Mucosa of gallbladder (tissue), 1 donor: ENCODE measurements at regions not wholly inside any gene's neighbourhood (a gene's known extent, or its start where the extent isn't known, plus 50 kb on each side); places are given as distances from the start of the nearest gene placed in this dataset.
A peak's percentile ranks its signal among the peaks of the same experiment; 100 is the strongest.
"Not testable (repeated sequence)": the region's sequence is repeated elsewhere in the genome, so short reads cannot be mapped to it uniquely, and the experiment has no call there.

Source experiments
- DNase-seq: peaks from one replicate; pipeline ENCODE4 v3.0.0-alpha.2; 2020; ENCODE audit warnings: low spot score
- donor health status: DM: no; HTN: no; CAD: no.

- DNase-seq = not testable (repeated sequence)
Measured at GRCh38 chr12:54105809-54106208, 52.2 kb downstream of the HOXC4 start.

DNA sequence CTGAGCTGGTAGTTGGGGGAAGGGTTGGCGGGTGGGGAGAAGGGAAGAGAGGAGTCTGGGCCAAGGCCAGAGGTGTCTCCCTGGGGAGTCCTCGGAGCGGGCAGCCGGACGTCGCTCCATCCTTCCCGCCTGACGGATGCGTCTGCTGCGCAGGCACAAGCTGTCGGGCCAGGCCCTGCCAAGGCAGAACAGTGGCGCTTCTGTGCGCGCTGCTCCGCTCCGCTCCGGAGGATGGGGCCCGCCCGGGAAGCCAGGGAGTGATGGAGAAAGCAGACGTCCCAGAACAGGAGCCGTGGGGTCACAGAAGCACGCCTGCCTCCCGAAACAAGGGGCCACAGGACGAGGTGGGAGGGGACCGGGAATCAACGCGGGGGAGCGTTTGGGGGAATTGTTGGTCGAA is 52.6 kb downstream of the HOXC4 start:
- not testable (repeated sequence) for DNase-seq

DNA sequence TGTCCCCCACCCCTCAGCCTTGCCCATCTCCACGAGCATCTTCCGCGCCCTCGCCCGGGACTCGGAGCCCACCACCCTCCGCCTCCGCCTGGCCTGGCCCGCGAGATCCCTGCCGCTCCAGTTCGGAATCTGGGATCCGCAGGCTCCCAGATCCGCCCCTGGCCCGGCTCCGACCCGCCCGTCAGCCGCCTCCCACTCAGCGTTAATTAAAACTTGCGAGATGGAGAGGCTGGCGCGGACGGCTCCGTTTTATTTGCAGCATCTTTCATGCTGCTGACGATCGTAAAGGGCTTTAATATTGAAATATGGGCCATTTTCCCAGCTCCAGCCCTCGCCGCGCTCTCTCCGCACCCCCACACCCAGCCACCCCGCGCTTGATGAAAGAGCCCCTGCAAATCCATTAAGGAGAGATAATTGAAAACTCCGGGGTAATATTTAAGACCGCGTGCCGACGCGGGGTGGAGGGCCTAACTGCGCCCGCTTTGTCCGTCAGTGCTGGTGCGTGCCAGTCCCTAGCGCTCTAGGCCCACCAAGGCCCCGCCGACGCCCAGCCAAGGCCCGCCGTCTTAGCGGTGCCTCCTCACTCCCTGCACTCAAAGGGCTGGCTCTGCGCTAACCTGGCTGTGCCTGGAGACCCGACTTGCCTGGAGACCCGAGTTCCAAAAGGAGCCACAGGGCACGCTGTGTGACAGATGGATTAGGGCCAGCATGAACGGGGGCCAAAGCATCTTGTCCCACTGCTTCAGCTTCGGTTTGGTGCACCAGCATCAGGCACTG is 53.4 kb downstream of the HOXC4 start:
- DNase-seq = not testable (repeated sequence)

DNA sequence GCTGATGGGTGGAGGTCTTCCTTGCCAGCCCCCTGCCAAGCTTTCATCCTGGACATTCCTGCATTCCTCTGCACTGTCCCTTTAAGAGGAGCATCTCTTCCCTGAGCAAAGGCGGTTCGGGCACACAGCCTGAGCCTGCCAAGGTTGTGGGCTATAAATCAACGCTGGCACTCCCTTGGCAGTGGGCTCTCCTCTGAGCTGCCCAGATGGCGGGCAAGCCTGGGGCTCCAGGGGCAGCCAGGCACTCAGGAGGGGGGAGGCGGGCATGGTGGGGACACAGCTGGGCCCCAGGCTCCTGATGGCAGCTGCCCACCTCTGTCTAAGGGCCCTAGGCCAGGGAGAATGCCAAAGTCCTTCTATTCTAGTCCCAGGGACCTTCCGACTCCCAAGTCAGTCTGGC is 58.7 kb downstream of the HOXC4 start:
- not testable (repeated sequence) for DNase-seq

DNA sequence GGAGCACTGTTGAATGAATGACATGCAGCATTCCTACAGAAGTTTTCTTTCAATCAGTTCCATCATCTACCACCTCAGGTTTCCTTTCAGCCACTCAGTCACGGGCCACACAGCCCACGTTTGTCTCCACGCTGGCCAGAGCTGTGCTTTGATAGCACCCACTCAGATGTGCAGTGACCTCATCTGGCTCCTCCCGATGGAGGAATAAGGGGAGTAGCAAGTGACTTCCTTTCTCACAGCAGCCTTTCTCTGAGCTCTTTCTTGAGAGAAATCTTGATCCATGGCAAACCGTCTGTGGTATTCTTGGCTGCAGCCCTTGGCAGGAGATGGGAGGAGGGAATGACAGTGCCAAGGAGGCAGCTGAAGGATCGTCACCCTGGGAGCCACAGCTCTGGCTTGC is 62.4 kb downstream of the HOXC4 start:
- DNase-seq = not testable (repeated sequence)

GRCh38 chr12:54117392-54117791 is 63.8 kb downstream of the HOXC4 start:
- not testable (repeated sequence) for DNase-seq

GRCh38 chr12:54119082-54119481 is 65.4 kb downstream of the HOXC4 start:
- not testable (repeated sequence) for DNase-seq

DNA sequence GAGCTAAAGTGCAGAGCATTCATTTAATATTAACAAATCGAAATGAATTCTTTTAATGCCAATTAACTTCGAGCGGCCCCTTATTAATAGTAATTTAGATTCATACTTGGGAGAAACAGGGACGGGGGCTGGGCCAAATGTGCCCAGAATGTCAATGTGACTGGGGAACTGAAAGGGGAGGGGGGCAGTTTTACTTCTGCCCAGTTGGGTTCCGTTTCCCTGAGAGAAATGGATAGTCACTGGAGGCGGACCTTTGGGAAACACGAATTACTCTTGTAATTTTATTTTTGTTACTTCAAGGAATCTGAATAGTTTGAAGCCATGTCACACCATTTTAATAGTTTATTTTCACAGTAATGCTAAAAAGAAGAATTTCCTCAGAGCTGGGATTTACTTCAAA is 64.8 kb downstream of the SMUG1 start:
- DNase-seq = not testable (repeated sequence)

GRCh38 chr12:54125708-54126028 is 63.1 kb downstream of the SMUG1 start:
- DNase-seq = not testable (repeated sequence)

DNA sequence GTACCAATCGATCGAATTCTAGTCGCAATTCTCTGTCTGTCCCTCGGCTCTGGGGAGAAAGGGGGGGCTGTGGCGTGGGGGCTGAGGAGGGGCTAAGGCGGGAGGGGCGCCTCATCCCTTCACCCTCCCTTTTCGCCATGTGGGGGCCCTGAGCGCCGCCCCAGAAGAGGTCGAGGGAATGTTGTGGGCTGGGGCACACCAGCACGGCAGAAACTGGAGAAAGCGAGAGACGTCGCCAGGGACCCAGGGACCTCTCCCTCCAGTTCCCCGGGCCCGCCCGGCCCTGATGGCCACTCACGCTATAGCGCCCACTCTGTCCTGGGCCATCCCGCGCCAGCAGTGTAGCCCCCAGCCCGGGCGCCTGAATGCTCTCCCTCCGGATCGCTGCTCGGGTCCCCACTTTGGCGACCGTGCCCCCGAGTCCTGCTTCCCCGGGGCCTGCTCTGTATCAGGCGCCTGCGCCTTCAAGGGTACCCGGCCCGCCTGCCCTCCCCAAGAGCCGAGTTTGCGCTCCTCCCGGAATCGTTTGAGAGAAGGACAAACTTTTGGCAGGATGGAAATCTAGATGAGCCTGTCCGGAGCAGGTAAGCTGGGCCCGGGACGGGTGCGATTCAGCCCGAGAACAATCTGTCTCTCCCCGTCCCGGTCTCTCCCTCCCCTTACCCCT is 62.6 kb downstream of the SMUG1 start:
- DNase-seq = peak; percentile 26

DNA sequence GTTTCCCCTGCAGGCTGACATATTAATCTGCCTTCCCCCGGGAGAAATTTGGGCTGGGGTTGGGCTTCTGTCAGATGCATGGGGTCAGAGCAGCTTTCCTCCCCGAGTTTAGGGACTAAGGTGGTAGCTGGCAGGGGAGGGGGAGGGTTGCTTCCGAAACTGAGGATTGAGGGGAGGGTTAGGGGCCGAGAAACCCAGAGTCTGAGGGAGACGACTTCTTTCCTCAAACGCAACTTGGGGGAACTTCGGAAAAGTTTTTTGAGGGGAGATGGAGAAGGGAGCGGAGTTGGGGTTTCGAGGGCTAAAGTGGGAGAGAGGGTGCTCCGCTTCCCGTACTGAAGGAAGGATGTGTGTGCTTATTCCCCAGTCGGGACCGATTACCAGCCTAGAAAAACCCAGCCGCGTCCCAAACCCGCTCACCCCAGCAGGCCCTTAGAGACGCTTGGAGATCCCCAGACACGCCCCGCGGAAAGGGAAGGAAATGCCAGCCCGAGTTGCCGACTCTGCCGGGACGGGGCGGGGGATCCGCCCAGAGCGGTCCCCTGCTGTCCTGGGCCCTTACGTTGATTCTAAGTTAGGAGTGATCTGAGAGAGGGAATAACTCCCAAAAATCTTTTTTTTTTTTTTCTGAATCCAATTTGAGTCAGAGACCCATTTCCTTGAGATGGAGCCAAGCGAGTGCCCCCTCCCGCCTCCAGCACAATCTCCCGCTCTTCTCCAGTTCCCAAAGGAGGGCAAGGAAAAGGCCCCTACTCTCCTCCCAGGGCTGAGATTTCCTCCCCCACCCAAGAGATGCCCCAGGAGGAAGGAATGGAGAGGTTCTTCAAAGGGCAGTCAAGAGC is 61.9 kb downstream of the SMUG1 start:
- DNase-seq = peak; percentile 45

GRCh38 chr12:54127538-54128259 is 61.1 kb downstream of the SMUG1 start:
- DNase-seq = no peak

DNA sequence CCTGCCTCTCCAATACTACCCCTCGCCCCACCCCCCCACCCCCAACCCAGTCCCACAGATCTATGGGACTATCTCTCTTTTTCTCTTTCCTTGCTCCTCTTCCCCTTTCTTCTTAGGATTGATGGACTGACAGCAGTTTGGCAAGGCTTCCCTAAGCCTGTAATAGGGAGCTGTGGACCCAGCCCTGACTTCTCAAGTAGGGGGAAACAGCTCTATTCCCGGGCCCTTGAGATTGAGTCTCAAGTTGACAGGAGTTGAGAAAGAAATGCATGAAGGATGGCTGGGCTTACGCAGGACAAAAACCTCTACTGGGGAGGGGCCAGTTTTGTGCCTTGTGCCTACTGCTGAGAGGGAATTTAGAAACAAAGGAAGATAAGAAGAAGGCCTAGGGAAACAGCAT is 60.4 kb downstream of the SMUG1 start:
- DNase-seq = no peak

DNA sequence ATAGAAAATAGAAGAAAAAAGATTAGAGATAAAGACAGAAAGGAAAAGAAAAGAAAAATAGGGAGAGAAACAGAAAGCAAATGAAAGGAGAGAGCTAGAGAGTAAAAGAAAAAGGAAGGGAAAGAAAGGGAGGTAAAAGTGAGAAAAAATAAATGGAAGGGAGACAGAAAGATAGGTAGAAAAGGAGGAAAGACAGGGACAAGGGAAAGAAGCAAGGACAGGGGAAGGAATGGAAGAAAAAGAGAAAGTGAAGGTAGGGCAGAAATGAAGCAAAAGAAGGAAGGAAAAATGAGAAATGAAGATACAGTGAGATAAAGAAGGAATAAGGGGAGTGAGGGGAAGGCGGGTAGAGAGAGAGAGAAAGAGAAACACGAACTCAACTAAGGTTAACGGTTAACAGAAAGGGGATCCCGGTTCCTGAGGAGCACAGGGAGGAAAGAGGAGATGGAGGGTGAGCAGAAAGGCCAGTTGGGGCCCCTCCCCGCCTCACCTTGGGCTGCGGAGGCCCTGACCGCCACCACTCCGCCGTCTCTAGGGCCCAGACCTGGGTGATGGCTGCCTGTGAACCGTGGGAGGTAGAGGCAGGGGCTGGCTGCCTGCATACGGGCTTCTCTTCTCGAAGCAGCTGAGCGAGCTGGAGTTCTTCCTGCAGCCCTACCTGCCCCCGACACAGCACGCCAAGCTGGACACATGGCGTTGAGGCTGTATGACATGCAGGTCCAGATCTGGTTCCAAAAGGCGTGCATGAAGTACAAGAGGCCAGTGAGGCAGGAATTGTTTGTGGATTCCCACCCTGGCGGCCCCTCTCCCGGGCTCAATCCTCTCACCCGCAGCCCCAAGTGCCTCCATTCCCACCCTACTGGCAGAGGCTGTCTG is 59.5 kb downstream of the SMUG1 start:
- DNase-seq = no peak
